ENCODE measurements at regions not wholly inside any gene's neighbourhood (a gene's known extent, or its start where the extent isn't known, plus 50 kb on each side); places are given as distances from the start of the nearest gene placed in this dataset.

- Mint-ChIP-seq H3K27ac (no peak overlapping the region), H3K4me3 (no peak overlapping the region), H3K36me3 (no peaks in the 10 kb centered on the region), H3K9me3 (peaks cover 0 to 2% (median 0%) of the 10 kb centered on the region in 7 donors), H3K27me3 (ENCODE audit: low read depth in 3 of 3) (peaks cover 2% of the 10 kb centered on the region in 3 donors), H3K4me1 (peaks cover 7% of the 10 kb centered on the region)
- no peaks in the 10 kb centered on the region for H3K9me3 ChIP-seq (replicated peaks in 1 of 2; ENCODE audit: control insufficient read depth in 1 of 2, insufficient read depth in 1 of 2, low read length in 2 of 2)
- no peaks in the 10 kb centered on the region for H3K36me3 ChIP-seq (replicated peaks in 1 of 2; ENCODE audit: control insufficient read depth in 1 of 2, insufficient read depth in 2 of 2, low read length in 2 of 2)
- H2AFZ ChIP-seq (ENCODE audit: insufficient read depth, low read depth, low read length, poor library complexity, severe bottlenecking): no peak overlapping the region
- no peak overlapping the region for H3K4me2 ChIP-seq (replicated peaks; ENCODE audit: extremely low read depth, low read length, poor library complexity, severe bottlenecking)
- no peak overlapping the region for H3K9ac ChIP-seq (ENCODE audit: insufficient read depth, low read length, poor library complexity, severe bottlenecking)
- H3K4me3 ChIP-seq (replicated peaks in 1 of 3; ENCODE audit: low read depth in 2 of 3, low read length in 3 of 3): no peak overlapping the region
- 67% methylated on average over 1 of the region's 1 CpG for WGBS (ENCODE audit: insufficient coverage)
- DNase-seq: no peak
- H3K79me2 ChIP-seq (ENCODE audit: insufficient read depth, low read length): no peaks in the 10 kb centered on the region
- H3K4me1 ChIP-seq (ENCODE audit: control insufficient read depth in 1 of 2, insufficient read depth in 2 of 2, low read length in 2 of 2): no peaks in the 10 kb centered on the region
- no peak overlapping the region for H3K27ac ChIP-seq (ENCODE audit: low read depth in 1 of 2, low read length in 2 of 2)
- no peaks in the 10 kb centered on the region for H3K27me3 ChIP-seq (ENCODE audit: control insufficient read depth in 2 of 2, insufficient read depth in 2 of 2, low read length in 2 of 2)
- intact Hi-C loops (cut with micrococcal nuclease): no loop called here
- no peaks in the 10 kb centered on the region for H4K20me1 ChIP-seq (ENCODE audit: insufficient read depth, low read length)
- TF ChIP-seq CTCF (IDR thresholded peaks at IDR 0.05): no peak
Observed at GRCh38 chr1:56193656-56194055, 385.7 kb downstream of the PLPP3 start.

- H3K9me3 ChIP-seq (replicated peaks in 1 of 2; ENCODE audit: control insufficient read depth in 1 of 2, insufficient read depth in 1 of 2, low read length in 2 of 2): no peaks in the 10 kb centered on the region
- no peaks in the 10 kb centered on the region for H3K36me3 ChIP-seq (replicated peaks in 1 of 2; ENCODE audit: control insufficient read depth in 1 of 2, insufficient read depth in 2 of 2, low read length in 2 of 2)
- no peaks in the 10 kb centered on the region for H3K79me2 ChIP-seq (ENCODE audit: insufficient read depth, low read length)
- DNase-seq: no peak
- Mint-ChIP-seq H3K4me3 (no peak overlapping the region), H3K4me1 (peaks cover 7% of the 10 kb centered on the region), H3K36me3 (no peaks in the 10 kb centered on the region), H3K27ac (no peak overlapping the region), H3K9me3 (peaks cover 0 to 2% (median 0%) of the 10 kb centered on the region in 7 donors), H3K27me3 (ENCODE audit: low read depth in 3 of 3) (peaks cover 0 to 3% (median 2%) of the 10 kb centered on the region in 3 donors)
- H3K4me3 ChIP-seq (replicated peaks in 1 of 3; ENCODE audit: low read depth in 2 of 3, low read length in 3 of 3): no peak overlapping the region
- WGBS (ENCODE audit: insufficient coverage): 96% methylated on average over 3 of the region's 4 CpGs
- no peaks in the 10 kb centered on the region for H3K4me1 ChIP-seq (ENCODE audit: control insufficient read depth in 1 of 2, insufficient read depth in 2 of 2, low read length in 2 of 2)
- H4K20me1 ChIP-seq (ENCODE audit: insufficient read depth, low read length): no peaks in the 10 kb centered on the region
- H3K9ac ChIP-seq (ENCODE audit: insufficient read depth, low read length, poor library complexity, severe bottlenecking): no peak overlapping the region
- no peak overlapping the region for H3K4me2 ChIP-seq (replicated peaks; ENCODE audit: extremely low read depth, low read length, poor library complexity, severe bottlenecking)
- no peak overlapping the region for H2AFZ ChIP-seq (ENCODE audit: insufficient read depth, low read depth, low read length, poor library complexity, severe bottlenecking)
- no peak overlapping the region for H3K27ac ChIP-seq (ENCODE audit: low read depth in 1 of 2, low read length in 2 of 2)
- H3K27me3 ChIP-seq (ENCODE audit: control insufficient read depth in 2 of 2, insufficient read depth in 2 of 2, low read length in 2 of 2): no peaks in the 10 kb centered on the region
- TF ChIP-seq CTCF (IDR thresholded peaks at IDR 0.05): no peak
- intact Hi-C loops (cut with micrococcal nuclease): no loop called here
Observed at GRCh38 chr1:56191369-56191768, 388.0 kb downstream of the PLPP3 start.

Measured in CD14-positive monocyte (primary cell).